Ishikawa (cell line): ENCODE measurements at regions not wholly inside any gene's neighbourhood (a gene's known extent, or its start where the extent isn't known, plus 50 kb on each side); places are given as distances from the start of the nearest gene placed in this dataset.

ENCODE experiments used
- CEBPB ChIP-seq: IDR thresholded peaks from 2 replicates; pipeline ENCODE4 v1.6.1; 2012
- CREB1 ChIP-seq: IDR thresholded peaks from 2 replicates; pipeline ENCODE4 v1.6.1; 2012; ENCODE audit warnings: low read depth
- EGR1 ChIP-seq: IDR thresholded peaks from 2 replicates; pipeline ENCODE4 v1.6.1; 2012
- EP300 ChIP-seq: IDR thresholded peaks from 2 replicates; pipeline ENCODE4 v1.6.1; 2012; ENCODE audit warnings: borderline replicate concordance
- FOXM1 ChIP-seq: IDR thresholded peaks from 2 replicates; pipeline ENCODE4 v1.6.1; 2012; ENCODE audit warnings: low read depth, borderline replicate concordance
- MAX ChIP-seq: IDR thresholded peaks from 2 replicates; pipeline ENCODE4 v1.6.1; 2012
- NFIC ChIP-seq: IDR thresholded peaks from 2 replicates; pipeline ENCODE4 v1.6.1; 2012
- RAD21 ChIP-seq: IDR thresholded peaks from 2 replicates; pipeline ENCODE4 v1.6.1; 2012; ENCODE audit warnings: low read depth
- REST ChIP-seq: IDR thresholded peaks from 2 replicates; pipeline ENCODE4 v1.6.1; 2012; ENCODE audit warnings: low read depth, mild to moderate bottlenecking
- TAF1 ChIP-seq: IDR thresholded peaks from 2 replicates; pipeline ENCODE4 v1.6.1; 2012; ENCODE audit warnings: low read depth, mild to moderate bottlenecking
- TCF12 ChIP-seq: IDR thresholded peaks from 2 replicates; pipeline ENCODE4 v1.6.1; 2012; ENCODE audit warnings: low read depth
- USF1 ChIP-seq: IDR thresholded peaks from 2 replicates; pipeline ENCODE4 v1.6.1; 2012
- YY1 ChIP-seq: IDR thresholded peaks from 2 replicates; pipeline ENCODE4 v1.6.1; 2012; ENCODE audit warnings: low read depth
- ZBTB7A ChIP-seq: IDR thresholded peaks from 2 replicates; pipeline ENCODE4 v1.6.1; 2012; ENCODE audit warnings: low read depth

GRCh38 chr18:44495151-44495550 lies 185.5 kb upstream of the SETBP1 start:
- TF ChIP-seq CREB1, result no peak
- no peak for TF ChIP-seq EP300
- TF ChIP-seq YY1, result no peak
- TF ChIP-seq REST, result no peak
- no peak for TF ChIP-seq USF1
- no peak for TF ChIP-seq NFIC
- TF ChIP-seq MAX, result no peak
- TF ChIP-seq ZBTB7A, result no peak
- TF ChIP-seq TCF12, result no peak
- no peak for TF ChIP-seq TAF1
- TF ChIP-seq FOXM1, result no peak
- no peak for TF ChIP-seq CEBPB
- no peak for TF ChIP-seq RAD21
- TF ChIP-seq EGR1, result no peak
